Testis (tissue), 2 donors: ENCODE measurements at regions not wholly inside any gene's neighbourhood (a gene's known extent, or its start where the extent isn't known, plus 50 kb on each side); places are given as distances from the start of the nearest gene placed in this dataset.

Experiments
- DNase-seq: peaks from one replicate; pipeline ENCODE4 v3.0.0-alpha.2; 2019
- H3K27ac ChIP-seq, 2 donors: fragments of 200-600 bp; sonication (generic); one replicate each; pipeline ENCODE4 v1.5.1; 2019
- H3K27me3 ChIP-seq: fragments of 200-600 bp; sonication (generic); one replicate; pipeline ENCODE4 v1.5.1; 2019
- H3K36me3 ChIP-seq: fragments of 200-600 bp; sonication (generic); one replicate; pipeline ENCODE4 v1.5.1; 2017; ENCODE audit warnings: low read depth; ENCODE audit errors: missing control alignments
- H3K4me1 ChIP-seq: fragments of 200-600 bp; sonication (generic); one replicate; pipeline ENCODE4 v1.5.1; 2019
- H3K4me3 ChIP-seq, 2 donors: fragments of 200-600 bp; sonication (generic); one replicate each; pipeline ENCODE4 v1.5.1; 2017 to 2019
- H3K9me3 ChIP-seq: fragments of 200-600 bp; sonication (generic); one replicate; pipeline ENCODE4 v1.5.1; 2017
- CTCF ChIP-seq, 3 experiments: fragments of 450-650 bp in 2 of 3; fragments of 200-600 bp in 1 of 3; sonication (generic) in 1 of 3; IDR thresholded peaks; one replicate each; pipeline ENCODE4 v1.5.1; 2016 to 2019; ENCODE audit warnings: antibody characterized with exemption in 3 of 3, mild to moderate bottlenecking in 2 of 3, moderate library complexity in 1 of 3
- POLR2A ChIP-seq: fragments of 450-650 bp; IDR thresholded peaks from one replicate; pipeline ENCODE4 v1.6.1; 2017; ENCODE audit warnings: antibody characterized with exemption, mild to moderate bottlenecking, moderate library complexity
- WGBS, 2 donors: methylation state at CpG; one replicate each; pipeline ENCODE4 v1.1.5; 2018; 5-methylcytosine and 5-hydroxymethylcytosine counted together
- intact Hi-C: fragments of 100-400 bp; cut with DNase I; formaldehyde crosslinking; loops from one replicate; pipeline ENCODE4 v1.15.1; 2023; ENCODE audit warnings: low total_unique reads

DNA sequence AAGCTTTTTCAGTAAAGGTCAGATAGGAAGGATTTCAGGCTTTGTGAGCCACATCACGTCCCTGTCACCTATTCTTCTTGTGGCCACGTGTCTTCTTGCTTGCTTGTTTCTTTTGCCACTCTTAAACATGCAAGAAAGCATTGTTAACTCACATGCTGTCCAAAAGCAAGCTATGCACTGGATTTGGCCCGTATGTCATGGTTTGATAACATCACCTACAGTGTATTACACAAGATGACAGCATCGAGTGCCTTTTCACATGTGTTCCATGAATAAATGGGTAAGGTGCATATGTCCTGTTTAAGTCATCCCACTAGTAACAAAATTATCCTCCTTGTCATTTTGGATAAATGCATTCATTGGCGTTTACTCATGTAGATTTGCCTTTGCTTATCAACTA is 468.0 kb upstream of the FAT1 start:
- TF ChIP-seq POLR2A (no peak), CTCF (IDR thresholded peaks at IDR 0.05) (no peak)
- no peaks in the 10 kb centered on the region for H3K9me3 ChIP-seq

DNA sequence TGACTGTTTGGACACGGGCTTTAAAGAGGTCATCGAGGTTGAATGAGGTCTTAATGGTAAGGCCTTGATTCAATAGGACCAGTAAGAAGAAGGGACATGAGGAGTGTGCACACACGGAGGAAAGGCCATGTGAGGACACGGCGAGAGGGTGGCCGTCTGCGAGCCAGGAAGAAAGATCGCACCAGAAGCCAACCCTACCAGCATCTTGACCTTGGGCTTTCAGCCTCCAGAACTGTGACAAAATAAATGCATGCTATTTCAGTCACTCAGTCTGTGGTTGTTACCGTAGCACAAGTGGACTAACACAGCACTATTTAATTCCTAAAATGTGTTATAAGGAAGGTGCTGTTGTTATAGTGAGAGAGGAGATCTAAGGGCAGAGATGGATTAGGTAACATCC is 468.6 kb upstream of the FAT1 start:
- Histone ChIP-seq H3K27ac (no peak overlapping the region), H3K27me3 (no peaks in the 10 kb centered on the region), H3K9me3 (no peaks in the 10 kb centered on the region), H3K36me3 (no peaks in the 10 kb centered on the region), H3K4me1 (no peaks in the 10 kb centered on the region), H3K4me3 (no peak overlapping the region)
- TF ChIP-seq POLR2A = no peak
- no peak for TF ChIP-seq CTCF (IDR thresholded peaks at IDR 0.05)
- WGBS, 2 donors = 84 to 93% methylated on average over 9 of the region's 9 CpGs
- intact Hi-C loops = no loop called here
- DNase-seq = no peak

More for the DNA sequence above, 468.0 kb upstream of the FAT1 start:
- no peak for DNase-seq
- no peaks in the 10 kb centered on the region for H3K36me3 ChIP-seq
- 90 to 91% methylated on average over 5 of the region's 5 CpGs for WGBS, 2 donors
- no peaks in the 10 kb centered on the region for H3K27me3 ChIP-seq
- no peaks in the 10 kb centered on the region for H3K4me1 ChIP-seq
- intact Hi-C loops = no loop called here
- H3K4me3 ChIP-seq = no peak overlapping the region
- H3K27ac ChIP-seq = no peak overlapping the region

DNA sequence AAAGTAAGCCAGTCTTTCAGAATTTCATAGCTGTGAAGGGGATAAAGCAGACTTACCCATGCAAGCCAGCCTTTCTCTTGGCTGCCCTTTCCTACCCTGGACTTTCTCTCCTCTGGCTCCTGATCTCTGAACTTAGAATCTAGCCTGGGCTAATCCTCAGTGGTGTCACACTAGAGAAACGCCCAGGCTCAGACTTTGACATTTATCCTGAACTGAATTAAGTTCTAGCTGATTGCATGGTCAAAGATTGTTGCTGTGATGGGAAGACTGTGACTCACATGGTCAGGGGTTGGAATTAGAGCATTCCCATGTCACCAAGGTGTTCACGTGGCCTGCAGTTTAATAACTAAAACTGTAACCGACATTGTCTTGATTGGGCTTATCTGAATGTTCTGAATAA is 469.5 kb upstream of the FAT1 start:
- H3K27ac ChIP-seq = no peak overlapping the region
- H3K27me3 ChIP-seq = no peaks in the 10 kb centered on the region
- no peaks in the 10 kb centered on the region for H3K9me3 ChIP-seq
- intact Hi-C loops = no loop called here
- WGBS, 2 donors = 50 to 63% methylated on average over 2 to 3 of the region's 3 CpGs
- no peak for DNase-seq
- TF ChIP-seq POLR2A = no peak
- no peak for TF ChIP-seq CTCF (IDR thresholded peaks at IDR 0.05)
- no peak overlapping the region for H3K4me3 ChIP-seq
- H3K4me1 ChIP-seq = no peaks in the 10 kb centered on the region
- no peaks in the 10 kb centered on the region for H3K36me3 ChIP-seq

DNA sequence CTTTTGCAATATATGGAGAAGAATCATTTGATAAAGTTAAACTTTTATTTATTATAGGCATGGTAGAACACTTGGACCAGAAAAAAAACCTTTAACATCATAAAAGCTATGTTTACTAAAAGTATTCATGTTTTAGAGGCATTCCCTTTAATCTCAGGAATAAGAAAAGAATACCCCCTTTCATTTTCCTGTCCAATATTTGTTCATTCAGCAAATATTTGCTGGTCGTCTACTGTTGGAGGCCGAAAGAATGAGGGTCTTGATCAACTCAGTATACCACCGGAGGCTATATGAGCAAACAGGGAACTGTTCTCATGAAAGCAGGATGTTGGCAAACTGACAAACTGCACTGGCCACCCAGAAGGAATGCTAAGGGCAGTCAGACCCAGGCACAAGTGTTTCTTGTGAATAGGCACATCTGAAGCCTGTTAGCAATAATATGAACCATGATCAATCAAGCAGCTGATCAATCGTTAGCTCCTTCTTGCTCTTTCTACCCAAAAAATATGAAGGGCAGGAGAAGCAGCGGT is 480.8 kb upstream of the FAT1 start:
- no peaks in the 10 kb centered on the region for H3K4me1 ChIP-seq
- H3K27me3 ChIP-seq = no peaks in the 10 kb centered on the region
- TF ChIP-seq POLR2A (no peak), CTCF (IDR thresholded peaks at IDR 0.05) (no peak)
- 75 to 82% methylated on average over 5 of the region's 5 CpGs for WGBS, 2 donors
- H3K4me3 ChIP-seq = no peak overlapping the region
- no peaks in the 10 kb centered on the region for H3K9me3 ChIP-seq
- no peak overlapping the region for H3K27ac ChIP-seq
- intact Hi-C loops = no loop called here
- no peak for DNase-seq
- no peaks in the 10 kb centered on the region for H3K36me3 ChIP-seq

GRCh38 chr4:187207931-187208330 is 484.3 kb upstream of the FAT1 start:
- H3K9me3 ChIP-seq = no peaks in the 10 kb centered on the region
- 75 to 96% methylated on average over 3 of the region's 3 CpGs for WGBS, 2 donors
- H3K4me3 ChIP-seq = no peak overlapping the region
- no peak overlapping the region for H3K27ac ChIP-seq
- no peaks in the 10 kb centered on the region for H3K4me1 ChIP-seq
- TF ChIP-seq CTCF (IDR thresholded peaks at IDR 0.05) (no peak), POLR2A (no peak)
- no peaks in the 10 kb centered on the region for H3K27me3 ChIP-seq
- no peak for DNase-seq
- intact Hi-C loops = no loop called here
- no peaks in the 10 kb centered on the region for H3K36me3 ChIP-seq
